ENCODE measurements at regions not wholly inside any gene's neighbourhood (a gene's known extent, or its start where the extent isn't known, plus 50 kb on each side); places are given as distances from the start of the nearest gene placed in this dataset.

DNA sequence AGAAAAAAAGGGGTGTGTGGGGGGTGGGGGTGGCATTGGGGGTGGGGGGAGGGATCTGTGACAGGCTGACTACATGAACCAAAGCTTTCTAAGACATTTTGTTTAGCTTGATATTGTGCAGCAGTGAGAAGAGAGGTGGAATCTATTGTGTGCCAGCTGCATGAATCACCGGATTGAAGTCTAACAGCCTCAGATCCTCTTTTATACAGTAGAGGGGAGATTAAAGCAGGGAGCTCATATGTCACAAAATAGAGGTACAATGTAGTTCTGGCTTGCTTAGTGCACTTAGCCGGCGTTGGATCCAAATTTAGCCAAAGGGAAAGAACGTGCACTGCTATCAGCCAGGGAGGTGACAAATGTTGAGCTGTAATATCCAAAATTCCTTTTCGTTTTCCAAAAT lies 404.2 kb upstream of the CITED2 start:
- TF ChIP-seq, protein P1, sequence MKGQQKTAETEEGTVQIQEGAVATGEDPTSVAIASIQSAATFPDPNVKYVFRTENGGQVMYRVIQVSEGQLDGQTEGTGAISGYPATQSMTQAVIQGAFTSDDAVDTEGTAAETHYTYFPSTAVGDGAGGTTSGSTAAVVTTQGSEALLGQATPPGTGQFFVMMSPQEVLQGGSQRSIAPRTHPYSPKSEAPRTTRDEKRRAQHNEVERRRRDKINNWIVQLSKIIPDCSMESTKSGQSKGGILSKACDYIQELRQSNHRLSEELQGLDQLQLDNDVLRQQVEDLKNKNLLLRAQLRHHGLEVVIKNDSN (CRISPR knock-in tag; IDR thresholded peaks at IDR 0.05): no peak
- TF ChIP-seq HDAC6 (IDR thresholded peaks at IDR 0.05; ENCODE audit: low read depth, low read length) (no peak), ETV6 (IDR thresholded peaks at IDR 0.05; ENCODE audit: borderline replicate concordance in 1 of 2, low read depth in 2 of 2, low read length in 1 of 2) (no peak), ETV6 (CRISPR knock-in tag; IDR thresholded peaks at IDR 0.05; ENCODE audit: borderline replicate concordance) (no peak), TAF1 (IDR thresholded peaks at IDR 0.05; ENCODE audit: control insufficient read depth, extremely low read depth, insufficient read depth, low read length, severe bottlenecking) (no peak), ZBED1 (IDR thresholded peaks at IDR 0.05) (no peak), GTF2F1 (IDR thresholded peaks at IDR 0.05; ENCODE audit: low read depth, low read length) (no peak), FIP1L1 (IDR thresholded peaks at IDR 0.05; ENCODE audit: low read depth, low read length, poor library complexity, severe bottlenecking) (no peak)
- TF ChIP-seq, protein P2, sequence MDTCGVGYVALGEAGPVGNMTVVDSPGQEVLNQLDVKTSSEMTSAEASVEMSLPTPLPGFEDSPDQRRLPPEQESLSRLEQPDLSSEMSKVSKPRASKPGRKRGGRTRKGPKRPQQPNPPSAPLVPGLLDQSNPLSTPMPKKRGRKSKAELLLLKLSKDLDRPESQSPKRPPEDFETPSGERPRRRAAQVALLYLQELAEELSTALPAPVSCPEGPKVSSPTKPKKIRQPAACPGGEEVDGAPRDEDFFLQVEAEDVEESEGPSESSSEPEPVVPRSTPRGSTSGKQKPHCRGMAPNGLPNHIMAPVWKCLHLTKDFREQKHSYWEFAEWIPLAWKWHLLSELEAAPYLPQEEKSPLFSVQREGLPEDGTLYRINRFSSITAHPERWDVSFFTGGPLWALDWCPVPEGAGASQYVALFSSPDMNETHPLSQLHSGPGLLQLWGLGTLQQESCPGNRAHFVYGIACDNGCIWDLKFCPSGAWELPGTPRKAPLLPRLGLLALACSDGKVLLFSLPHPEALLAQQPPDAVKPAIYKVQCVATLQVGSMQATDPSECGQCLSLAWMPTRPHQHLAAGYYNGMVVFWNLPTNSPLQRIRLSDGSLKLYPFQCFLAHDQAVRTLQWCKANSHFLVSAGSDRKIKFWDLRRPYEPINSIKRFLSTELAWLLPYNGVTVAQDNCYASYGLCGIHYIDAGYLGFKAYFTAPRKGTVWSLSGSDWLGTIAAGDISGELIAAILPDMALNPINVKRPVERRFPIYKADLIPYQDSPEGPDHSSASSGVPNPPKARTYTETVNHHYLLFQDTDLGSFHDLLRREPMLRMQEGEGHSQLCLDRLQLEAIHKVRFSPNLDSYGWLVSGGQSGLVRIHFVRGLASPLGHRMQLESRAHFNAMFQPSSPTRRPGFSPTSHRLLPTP (IDR thresholded peaks at IDR 0.05; ENCODE audit: borderline replicate concordance, extremely low read depth, insufficient read length): no peak

Measured in K562 (cell line).